ENCODE measurements at regions not wholly inside any gene's neighbourhood (a gene's known extent, or its start where the extent isn't known, plus 50 kb on each side); places are given as distances from the start of the nearest gene placed in this dataset.

- peaks cover 5% of the 10 kb centered on the region for H3K27me3 Mint-ChIP-seq (ENCODE audit: insufficient read depth, low read depth, poor library complexity)
Measured at GRCh38 chr6:14542670-14543366, 425.2 kb downstream of the CD83 start.

More at GRCh38 chr6:14542670-14543366, 425.2 kb downstream of the CD83 start:
- H3K36me3 Mint-ChIP-seq (ENCODE audit: low read depth) = no peaks in the 10 kb centered on the region
- peaks cover 29% of the 10 kb centered on the region for H3K4me1 Mint-ChIP-seq
- DNase-seq (ENCODE audit: low spot score) = no peak
- no peaks in the 10 kb centered on the region; the same call in 1 of the 2 replicates for H3K36me3 ChIP-seq (ENCODE audit: insufficient read depth)
- H3F3A ChIP-seq (replicated peaks; ENCODE audit: low read depth) = no peaks in the 10 kb centered on the region
- ATAC-seq = no peak
- H3K27ac Mint-ChIP-seq = no peak overlapping the region
- H3K27ac ChIP-seq (ENCODE audit: low read depth) = no peak overlapping the region
- H3K27me3 ChIP-seq (ENCODE audit: insufficient read depth) = no peaks in the 10 kb centered on the region
- H3K4me2 ChIP-seq = no peak overlapping the region
- H3K79me2 ChIP-seq (replicated peaks; ENCODE audit: insufficient read depth) = no peaks in the 10 kb centered on the region
- peaks cover 12% of the 10 kb centered on the region for H3K4me1 ChIP-seq (ENCODE audit: insufficient read depth)
- peaks cover 2% of the 10 kb centered on the region; the same call in 1 of the 3 replicates for H3K9me3 Mint-ChIP-seq
- H3K4me3 ChIP-seq = no peak overlapping the region
- TF ChIP-seq, protein P1, sequence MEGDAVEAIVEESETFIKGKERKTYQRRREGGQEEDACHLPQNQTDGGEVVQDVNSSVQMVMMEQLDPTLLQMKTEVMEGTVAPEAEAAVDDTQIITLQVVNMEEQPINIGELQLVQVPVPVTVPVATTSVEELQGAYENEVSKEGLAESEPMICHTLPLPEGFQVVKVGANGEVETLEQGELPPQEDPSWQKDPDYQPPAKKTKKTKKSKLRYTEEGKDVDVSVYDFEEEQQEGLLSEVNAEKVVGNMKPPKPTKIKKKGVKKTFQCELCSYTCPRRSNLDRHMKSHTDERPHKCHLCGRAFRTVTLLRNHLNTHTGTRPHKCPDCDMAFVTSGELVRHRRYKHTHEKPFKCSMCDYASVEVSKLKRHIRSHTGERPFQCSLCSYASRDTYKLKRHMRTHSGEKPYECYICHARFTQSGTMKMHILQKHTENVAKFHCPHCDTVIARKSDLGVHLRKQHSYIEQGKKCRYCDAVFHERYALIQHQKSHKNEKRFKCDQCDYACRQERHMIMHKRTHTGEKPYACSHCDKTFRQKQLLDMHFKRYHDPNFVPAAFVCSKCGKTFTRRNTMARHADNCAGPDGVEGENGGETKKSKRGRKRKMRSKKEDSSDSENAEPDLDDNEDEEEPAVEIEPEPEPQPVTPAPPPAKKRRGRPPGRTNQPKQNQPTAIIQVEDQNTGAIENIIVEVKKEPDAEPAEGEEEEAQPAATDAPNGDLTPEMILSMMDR (conservative IDR thresholded peaks at IDR 0.05; ENCODE audit: low read depth in 2 of 2) = no peak
- TF ChIP-seq JUNB (IDR thresholded peaks at IDR 0.05; ENCODE audit: unreplicated experiment) (no peak), STAT1 (IDR thresholded peaks at IDR 0.05; ENCODE audit: unreplicated experiment) (no peak), REST (IDR thresholded peaks at IDR 0.05; ENCODE audit: unreplicated experiment) (no peak), NANOG (IDR thresholded peaks at IDR 0.05; ENCODE audit: borderline replicate concordance) (no peak), EZH2 (IDR thresholded peaks at IDR 0.05; ENCODE audit: low read depth, unreplicated experiment) (no peak), POLR2AphosphoS5 (IDR thresholded peaks at IDR 0.05; ENCODE audit: low read depth) (no peak), ZNF331 (CRISPR knock-in tag; IDR thresholded peaks at IDR 0.05; ENCODE audit: low read depth) (no peak), CREB1 (CRISPR knock-in tag; IDR thresholded peaks at IDR 0.05; ENCODE audit: low read depth) (no peak), ZNF114 (CRISPR knock-in tag; IDR thresholded peaks at IDR 0.05) (no peak), EZH2phosphoT487 (IDR thresholded peaks at IDR 0.05; ENCODE audit: unreplicated experiment) (no peak)
- TF ChIP-seq, protein P2, sequence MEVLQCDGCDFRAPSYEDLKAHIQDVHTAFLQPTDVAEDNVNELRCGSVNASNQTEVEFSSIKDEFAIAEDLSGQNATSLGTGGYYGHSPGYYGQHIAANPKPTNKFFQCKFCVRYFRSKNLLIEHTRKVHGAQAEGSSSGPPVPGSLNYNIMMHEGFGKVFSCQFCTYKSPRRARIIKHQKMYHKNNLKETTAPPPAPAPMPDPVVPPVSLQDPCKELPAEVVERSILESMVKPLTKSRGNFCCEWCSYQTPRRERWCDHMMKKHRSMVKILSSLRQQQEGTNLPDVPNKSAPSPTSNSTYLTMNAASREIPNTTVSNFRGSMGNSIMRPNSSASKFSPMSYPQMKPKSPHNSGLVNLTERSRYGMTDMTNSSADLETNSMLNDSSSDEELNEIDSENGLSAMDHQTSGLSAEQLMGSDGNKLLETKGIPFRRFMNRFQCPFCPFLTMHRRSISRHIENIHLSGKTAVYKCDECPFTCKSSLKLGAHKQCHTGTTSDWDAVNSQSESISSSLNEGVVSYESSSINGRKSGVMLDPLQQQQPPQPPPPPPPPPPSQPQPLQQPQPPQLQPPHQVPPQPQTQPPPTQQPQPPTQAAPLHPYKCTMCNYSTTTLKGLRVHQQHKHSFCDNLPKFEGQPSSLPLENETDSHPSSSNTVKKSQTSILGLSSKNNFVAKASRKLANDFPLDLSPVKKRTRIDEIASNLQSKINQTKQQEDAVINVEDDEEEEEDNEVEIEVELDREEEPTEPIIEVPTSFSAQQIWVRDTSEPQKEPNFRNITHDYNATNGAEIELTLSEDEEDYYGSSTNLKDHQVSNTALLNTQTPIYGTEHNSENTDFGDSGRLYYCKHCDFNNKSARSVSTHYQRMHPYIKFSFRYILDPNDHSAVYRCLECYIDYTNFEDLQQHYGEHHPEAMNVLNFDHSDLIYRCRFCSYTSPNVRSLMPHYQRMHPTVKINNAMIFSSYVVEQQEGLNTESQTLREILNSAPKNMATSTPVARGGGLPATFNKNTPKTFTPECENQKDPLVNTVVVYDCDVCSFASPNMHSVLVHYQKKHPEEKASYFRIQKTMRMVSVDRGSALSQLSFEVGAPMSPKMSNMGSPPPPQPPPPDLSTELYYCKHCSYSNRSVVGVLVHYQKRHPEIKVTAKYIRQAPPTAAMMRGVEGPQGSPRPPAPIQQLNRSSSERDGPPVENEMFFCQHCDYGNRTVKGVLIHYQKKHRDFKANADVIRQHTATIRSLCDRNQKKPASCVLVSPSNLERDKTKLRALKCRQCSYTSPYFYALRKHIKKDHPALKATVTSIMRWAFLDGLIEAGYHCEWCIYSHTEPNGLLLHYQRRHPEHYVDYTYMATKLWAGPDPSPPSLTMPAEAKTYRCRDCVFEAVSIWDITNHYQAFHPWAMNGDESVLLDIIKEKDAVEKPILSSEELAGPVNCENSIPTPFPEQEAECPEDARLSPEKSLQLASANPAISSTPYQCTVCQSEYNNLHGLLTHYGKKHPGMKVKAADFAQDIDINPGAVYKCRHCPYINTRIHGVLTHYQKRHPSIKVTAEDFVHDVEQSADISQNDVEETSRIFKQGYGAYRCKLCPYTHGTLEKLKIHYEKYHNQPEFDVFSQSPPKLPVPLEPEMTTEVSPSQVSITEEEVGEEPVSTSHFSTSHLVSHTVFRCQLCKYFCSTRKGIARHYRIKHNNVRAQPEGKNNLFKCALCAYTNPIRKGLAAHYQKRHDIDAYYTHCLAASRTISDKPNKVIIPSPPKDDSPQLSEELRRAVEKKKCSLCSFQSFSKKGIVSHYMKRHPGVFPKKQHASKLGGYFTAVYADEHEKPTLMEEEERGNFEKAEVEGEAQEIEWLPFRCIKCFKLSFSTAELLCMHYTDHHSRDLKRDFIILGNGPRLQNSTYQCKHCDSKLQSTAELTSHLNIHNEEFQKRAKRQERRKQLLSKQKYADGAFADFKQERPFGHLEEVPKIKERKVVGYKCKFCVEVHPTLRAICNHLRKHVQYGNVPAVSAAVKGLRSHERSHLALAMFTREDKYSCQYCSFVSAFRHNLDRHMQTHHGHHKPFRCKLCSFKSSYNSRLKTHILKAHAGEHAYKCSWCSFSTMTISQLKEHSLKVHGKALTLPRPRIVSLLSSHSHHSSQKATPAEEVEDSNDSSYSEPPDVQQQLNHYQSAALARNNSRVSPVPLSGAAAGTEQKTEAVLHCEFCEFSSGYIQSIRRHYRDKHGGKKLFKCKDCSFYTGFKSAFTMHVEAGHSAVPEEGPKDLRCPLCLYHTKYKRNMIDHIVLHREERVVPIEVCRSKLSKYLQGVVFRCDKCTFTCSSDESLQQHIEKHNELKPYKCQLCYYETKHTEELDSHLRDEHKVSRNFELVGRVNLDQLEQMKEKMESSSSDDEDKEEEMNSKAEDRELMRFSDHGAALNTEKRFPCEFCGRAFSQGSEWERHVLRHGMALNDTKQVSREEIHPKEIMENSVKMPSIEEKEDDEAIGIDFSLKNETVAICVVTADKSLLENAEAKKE (CRISPR knock-in tag; IDR thresholded peaks at IDR 0.05) = no peak
- TF ChIP-seq, protein P3, sequence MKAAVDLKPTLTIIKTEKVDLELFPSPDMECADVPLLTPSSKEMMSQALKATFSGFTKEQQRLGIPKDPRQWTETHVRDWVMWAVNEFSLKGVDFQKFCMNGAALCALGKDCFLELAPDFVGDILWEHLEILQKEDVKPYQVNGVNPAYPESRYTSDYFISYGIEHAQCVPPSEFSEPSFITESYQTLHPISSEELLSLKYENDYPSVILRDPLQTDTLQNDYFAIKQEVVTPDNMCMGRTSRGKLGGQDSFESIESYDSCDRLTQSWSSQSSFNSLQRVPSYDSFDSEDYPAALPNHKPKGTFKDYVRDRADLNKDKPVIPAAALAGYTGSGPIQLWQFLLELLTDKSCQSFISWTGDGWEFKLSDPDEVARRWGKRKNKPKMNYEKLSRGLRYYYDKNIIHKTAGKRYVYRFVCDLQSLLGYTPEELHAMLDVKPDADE (IDR thresholded peaks at IDR 0.05) = no peak
- no peak overlapping the region for H3K4me3 Mint-ChIP-seq
- no peaks in the 10 kb centered on the region for H4K20me1 ChIP-seq (replicated peaks; ENCODE audit: insufficient read depth)
- H2AFZ ChIP-seq = no peak overlapping the region
- peaks cover 16% of the 10 kb centered on the region for H3K9me2 ChIP-seq (ENCODE audit: insufficient read depth)
